ENCODE measurements at regions not wholly inside any gene's neighbourhood (a gene's known extent, or its start where the extent isn't known, plus 50 kb on each side); places are given as distances from the start of the nearest gene placed in this dataset.

DNA sequence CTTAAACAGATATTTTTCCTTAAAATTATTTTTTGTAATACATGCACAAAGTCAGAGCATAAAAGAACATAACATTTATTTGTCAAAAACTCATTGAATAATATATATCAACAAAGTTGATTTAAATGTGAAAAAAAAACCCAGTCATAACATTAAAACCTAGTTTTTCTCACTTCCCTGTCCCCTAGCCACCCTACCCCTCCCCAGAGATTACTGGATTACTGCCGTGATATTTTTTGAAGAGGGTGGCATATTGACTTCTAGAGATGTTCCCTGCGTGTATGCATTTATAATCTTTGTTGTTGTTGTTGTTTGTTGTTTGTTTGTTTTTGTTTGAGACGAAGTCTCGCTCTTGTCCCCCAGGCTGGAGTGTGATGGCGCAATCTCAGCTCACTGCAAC lies 52.4 kb upstream of the ARMC2 start:
- no peak for TF ChIP-seq POLR2AphosphoS5 (IDR thresholded peaks at IDR 0.05)
- TF ChIP-seq EP300 (IDR thresholded peaks at IDR 0.05), result no peak
- TF ChIP-seq, protein P1, sequence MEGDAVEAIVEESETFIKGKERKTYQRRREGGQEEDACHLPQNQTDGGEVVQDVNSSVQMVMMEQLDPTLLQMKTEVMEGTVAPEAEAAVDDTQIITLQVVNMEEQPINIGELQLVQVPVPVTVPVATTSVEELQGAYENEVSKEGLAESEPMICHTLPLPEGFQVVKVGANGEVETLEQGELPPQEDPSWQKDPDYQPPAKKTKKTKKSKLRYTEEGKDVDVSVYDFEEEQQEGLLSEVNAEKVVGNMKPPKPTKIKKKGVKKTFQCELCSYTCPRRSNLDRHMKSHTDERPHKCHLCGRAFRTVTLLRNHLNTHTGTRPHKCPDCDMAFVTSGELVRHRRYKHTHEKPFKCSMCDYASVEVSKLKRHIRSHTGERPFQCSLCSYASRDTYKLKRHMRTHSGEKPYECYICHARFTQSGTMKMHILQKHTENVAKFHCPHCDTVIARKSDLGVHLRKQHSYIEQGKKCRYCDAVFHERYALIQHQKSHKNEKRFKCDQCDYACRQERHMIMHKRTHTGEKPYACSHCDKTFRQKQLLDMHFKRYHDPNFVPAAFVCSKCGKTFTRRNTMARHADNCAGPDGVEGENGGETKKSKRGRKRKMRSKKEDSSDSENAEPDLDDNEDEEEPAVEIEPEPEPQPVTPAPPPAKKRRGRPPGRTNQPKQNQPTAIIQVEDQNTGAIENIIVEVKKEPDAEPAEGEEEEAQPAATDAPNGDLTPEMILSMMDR (IDR thresholded peaks at IDR 0.05), result no peak
- no peak for TF ChIP-seq POLR2A (IDR thresholded peaks at IDR 0.05)
- Histone ChIP-seq H3K4me3 (no peak overlapping the region), H3K9me3 (no peaks in the 10 kb centered on the region), H3K4me1 (peaks cover 25% of the 10 kb centered on the region), H3K27me3 (no peaks in the 10 kb centered on the region), H3K36me3 (no peaks in the 10 kb centered on the region), H3K27ac (no peak overlapping the region)
- no peak for DNase-seq (ENCODE audit: low spot score in 2 of 2)
- 97% methylated on average over 5 of the region's 5 CpGs for WGBS

DNA sequence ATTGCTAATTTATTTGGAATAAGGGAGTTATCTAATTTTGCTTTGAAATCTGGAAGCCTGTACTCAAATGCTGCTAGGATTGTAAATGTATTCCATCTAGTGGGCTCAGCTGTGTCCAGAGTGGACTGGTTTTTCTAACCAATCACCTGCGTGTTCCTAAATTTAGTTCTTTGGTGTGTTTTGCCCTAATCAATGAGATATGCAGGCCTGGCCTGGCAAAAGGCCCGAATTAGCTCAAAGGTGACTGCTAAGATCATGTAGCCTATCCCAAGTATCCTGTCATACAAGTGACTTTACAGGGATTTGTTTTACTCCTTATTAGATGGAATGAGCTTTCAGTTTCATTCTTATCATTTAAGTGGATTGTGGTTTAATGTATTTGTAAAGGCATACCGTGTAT lies 51.3 kb upstream of the ARMC2 start:
- peaks cover 29% of the 10 kb centered on the region for H3K4me1 ChIP-seq
- H3K36me3 ChIP-seq, result no peaks in the 10 kb centered on the region
- H3K4me3 ChIP-seq, result no peak overlapping the region
- no peak for DNase-seq (ENCODE audit: low spot score in 2 of 2)
- H3K9me3 ChIP-seq, result no peaks in the 10 kb centered on the region
- WGBS, result 89% methylated on average over 3 of the region's 3 CpGs
- no peaks in the 10 kb centered on the region for H3K27me3 ChIP-seq
- H3K27ac ChIP-seq, result no peak overlapping the region
- TF ChIP-seq EP300 (IDR thresholded peaks at IDR 0.05) (no peak), POLR2A (IDR thresholded peaks at IDR 0.05) (no peak), POLR2AphosphoS5 (IDR thresholded peaks at IDR 0.05) (no peak)
- TF ChIP-seq, protein P1 (IDR thresholded peaks at IDR 0.05), result no peak

DNA sequence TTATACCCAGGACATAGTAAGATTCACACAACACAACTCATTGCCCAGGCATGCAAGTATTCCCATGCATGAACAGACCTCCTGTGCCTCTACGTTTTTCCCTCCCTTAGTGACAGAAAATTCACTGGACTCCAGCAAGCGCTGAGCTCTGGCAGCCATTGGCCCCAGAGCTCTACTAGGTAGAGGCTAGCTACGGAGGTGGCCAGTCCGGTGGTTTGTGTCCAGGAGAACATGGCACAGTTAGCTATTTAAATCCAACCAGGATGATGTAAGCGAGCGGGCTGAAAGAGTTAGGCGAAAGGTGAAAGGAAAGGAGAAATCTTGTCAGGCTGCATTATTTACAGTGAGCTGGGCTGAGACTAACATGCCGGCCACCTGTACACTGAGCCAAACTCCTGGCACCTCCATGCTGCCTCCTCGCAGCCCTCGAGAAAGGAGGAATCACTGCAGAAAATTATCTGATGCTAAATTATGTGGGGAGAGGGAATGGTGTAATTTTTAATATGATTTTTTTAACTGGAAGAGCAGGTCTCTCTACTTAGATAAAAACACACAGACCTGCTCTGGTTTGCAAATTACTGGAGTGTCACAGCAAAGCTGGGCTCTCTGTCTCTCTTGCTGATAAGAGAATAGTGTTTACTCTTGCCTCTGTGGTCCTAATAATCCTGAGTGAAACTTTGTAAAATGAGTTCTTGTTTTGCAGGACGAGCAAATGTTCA lies 50.1 kb upstream of the ARMC2 start:
- no peaks in the 10 kb centered on the region for H3K36me3 ChIP-seq
- DNase-seq (ENCODE audit: low spot score in 2 of 2), result no peak
- no peaks in the 10 kb centered on the region for H3K9me3 ChIP-seq
- TF ChIP-seq POLR2A (IDR thresholded peaks at IDR 0.05), result no peak
- TF ChIP-seq POLR2AphosphoS5 (IDR thresholded peaks at IDR 0.05), result no peak
- TF ChIP-seq, protein P1 (IDR thresholded peaks at IDR 0.05), result no peak
- TF ChIP-seq EP300 (IDR thresholded peaks at IDR 0.05), result no peak
- peaks cover 29% of the 10 kb centered on the region for H3K4me1 ChIP-seq
- H3K27me3 ChIP-seq, result no peaks in the 10 kb centered on the region
- 70% methylated on average over 11 of the region's 11 CpGs for WGBS
- H3K4me3 ChIP-seq, result no peak overlapping the region
- H3K27ac ChIP-seq, result peak overlapping the region; percentile 20
